Small intestine (tissue), 7 donors: ENCODE measurements at regions not wholly inside any gene's neighbourhood (a gene's known extent, or its start where the extent isn't known, plus 50 kb on each side); places are given as distances from the start of the nearest gene placed in this dataset.

Source experiments
- DNase-seq, 2 donors: peaks; one replicate each; pipeline versions ENCODE4 v3.0.0 to v3.0.0-alpha.2; 2013
- FAIRE-seq: peaks from 2 replicates; lab custom pipeline; 2012; peaks lifted over from hg19 to GRCh38; lab: Jason Lieb, UNC
- H3K27ac ChIP-seq, 3 donors: one replicate each; pipeline ENCODE4 v1.5.1; 2013; ENCODE audit warnings: low read length in 2 of 3, mild to moderate bottlenecking in 2 of 3, control low read depth in 1 of 3, inconsistent platforms in 1 of 3, low read depth in 1 of 3, moderate library complexity in 1 of 3
- H3K27me3 ChIP-seq, 3 donors: one replicate each; pipeline ENCODE4 v1.6.1; 2013; ENCODE audit warnings: low read length in 3 of 3, inconsistent platforms in 1 of 3; ENCODE audit not compliant: control insufficient read depth in 3 of 3, insufficient read depth in 3 of 3
- H3K36me3 ChIP-seq, 3 donors: one replicate each; pipeline ENCODE4 v1.6.1; 2013; ENCODE audit warnings: low read length in 3 of 3, inconsistent platforms in 1 of 3, low read depth in 1 of 3, mild to moderate bottlenecking in 1 of 3, moderate library complexity in 1 of 3; ENCODE audit not compliant: control insufficient read depth in 3 of 3, insufficient read depth in 2 of 3
- H3K4me1 ChIP-seq, 3 donors: one replicate each; pipeline ENCODE4 v1.6.1; 2013; ENCODE audit warnings: low read length in 2 of 3, inconsistent platforms in 1 of 3, low read depth in 1 of 3, mild to moderate bottlenecking in 1 of 3, moderate library complexity in 1 of 3; ENCODE audit not compliant: control insufficient read depth in 3 of 3, insufficient read depth in 2 of 3
- H3K4me3 ChIP-seq, 3 donors: one replicate each; pipeline ENCODE4 v1.5.1; 2013; ENCODE audit warnings: low read length in 3 of 3, control low read depth in 1 of 3, inconsistent platforms in 1 of 3, low read depth in 1 of 3, mild to moderate bottlenecking in 1 of 3, moderate library complexity in 1 of 3
- H3K9me3 ChIP-seq, 2 donors: one replicate each; pipeline ENCODE4 v1.6.1; 2013; ENCODE audit warnings: low read depth in 1 of 2, low read length in 1 of 2; ENCODE audit not compliant: control insufficient read depth in 2 of 2, insufficient read depth in 1 of 2
- WGBS, 3 donors: extraction: QIAGEN DNeasy Blood & Tissue Kit; methylation state at CpG; one replicate each; pipeline ENCODE4 v1.1.7; 2013; 5-methylcytosine and 5-hydroxymethylcytosine counted together
- donor health status: healthy with polysubstance abuse.
- donor health status: control.
- donor health status: control.
- donor health status: Bipolar disorder and iron deficiency.
- donor health status: healthy.

DNA sequence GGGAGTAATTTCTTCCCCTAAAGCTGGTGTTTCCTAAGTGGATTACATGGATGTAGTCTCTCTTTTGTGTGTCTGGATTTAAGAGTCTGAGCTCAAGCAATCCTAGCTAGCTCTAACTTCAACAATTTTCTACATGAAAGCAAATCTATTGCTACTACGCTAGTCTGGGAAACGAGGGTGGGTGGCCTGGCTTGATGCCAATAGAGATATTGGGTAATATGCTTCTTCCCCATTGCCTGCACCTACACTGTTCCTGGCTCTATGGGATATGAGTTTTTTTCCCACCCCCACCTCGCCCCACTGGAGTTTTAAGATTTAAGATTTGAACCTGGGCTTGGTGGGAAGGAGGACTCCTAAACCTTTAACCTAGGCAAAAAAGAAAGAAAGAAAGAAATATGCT lies 158.8 kb downstream of the RBM46 start:
- DNase-seq (no peak), FAIRE-seq (no peak)
- WGBS, 3 donors, result 49 to 64% (median 60%) methylated on average over 3 of the region's 3 CpGs
- Histone ChIP-seq H3K9me3 (peaks cover 0 to 3% of the 10 kb centered on the region in 2 donors), H3K4me3 (no peak overlapping the region), H3K36me3 (no peaks in the 10 kb centered on the region), H3K27ac (no peak overlapping the region), H3K4me1 (no peaks in the 10 kb centered on the region), H3K27me3 (peaks cover 0 to 1% (median 0%) of the 10 kb centered on the region in 3 donors)

GRCh38 chr4:154942176-154942575 lies 161.1 kb downstream of the RBM46 start:
- no peaks in the 10 kb centered on the region for H3K4me1 ChIP-seq
- H3K9me3 ChIP-seq, result no peaks in the 10 kb centered on the region
- peaks cover 0 to 1% (median 0%) of the 10 kb centered on the region in 3 donors for H3K27me3 ChIP-seq
- H3K4me3 ChIP-seq, result no peak overlapping the region
- FAIRE-seq (no peak), DNase-seq (no peak)
- H3K27ac ChIP-seq, result no peak overlapping the region
- H3K36me3 ChIP-seq, result no peaks in the 10 kb centered on the region

DNA sequence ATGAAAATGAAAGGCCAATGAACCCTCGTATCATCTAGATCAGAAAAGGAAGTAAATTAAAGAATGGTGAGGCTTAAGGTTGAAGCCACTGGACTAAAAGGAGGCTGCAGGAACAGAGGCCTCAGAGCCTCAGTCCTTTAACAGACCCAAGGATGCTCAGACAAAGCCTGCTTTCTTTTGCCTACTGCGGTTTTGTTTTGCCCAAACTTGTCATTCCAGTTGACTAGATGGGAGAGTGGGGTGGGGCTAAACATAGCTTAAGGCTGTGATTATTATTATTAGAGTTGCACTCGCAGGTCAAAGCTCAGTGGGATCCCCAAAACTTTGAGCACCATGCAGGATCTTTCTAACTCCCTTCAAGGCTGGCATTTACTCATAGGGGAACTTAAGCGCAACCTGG lies 163.9 kb downstream of the RBM46 start:
- no peaks in the 10 kb centered on the region for H3K4me1 ChIP-seq
- FAIRE-seq (no peak), DNase-seq (no peak)
- no peaks in the 10 kb centered on the region for H3K9me3 ChIP-seq
- H3K27me3 ChIP-seq, result no peaks in the 10 kb centered on the region
- WGBS, 3 donors, result 59 to 77% (median 76%) methylated on average over 4 of the region's 4 CpGs
- no peak overlapping the region for H3K27ac ChIP-seq
- no peaks in the 10 kb centered on the region for H3K36me3 ChIP-seq
- H3K4me3 ChIP-seq, result no peak overlapping the region

DNA sequence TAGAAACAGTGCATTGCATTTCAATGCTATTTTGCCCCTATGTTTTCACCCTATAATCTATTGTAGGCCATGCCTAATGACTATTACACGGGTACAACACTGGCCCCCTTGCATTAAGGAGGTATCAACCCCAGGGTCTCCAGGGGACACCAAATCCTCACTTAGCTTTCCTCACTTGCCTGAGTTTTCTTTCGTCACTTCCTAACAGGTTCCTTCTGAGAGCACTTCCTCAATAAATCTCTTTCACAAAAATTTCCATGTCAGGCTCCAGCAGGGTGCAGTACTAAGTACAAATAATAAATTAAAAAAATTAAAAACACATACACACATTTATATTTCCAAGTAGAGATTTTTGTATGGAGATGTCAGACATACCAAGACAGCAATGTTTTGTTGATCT lies 165.0 kb downstream of the RBM46 start:
- 53 to 68% (median 67%) methylated on average over 2 of the region's 2 CpGs for WGBS, 3 donors
- Histone ChIP-seq H3K27me3 (no peaks in the 10 kb centered on the region), H3K27ac (no peak overlapping the region), H3K36me3 (no peaks in the 10 kb centered on the region), H3K4me1 (no peaks in the 10 kb centered on the region), H3K9me3 (no peaks in the 10 kb centered on the region), H3K4me3 (no peak overlapping the region)
- FAIRE-seq, result no peak
- no peak for DNase-seq

GRCh38 chr4:154953691-154954090 lies 172.6 kb downstream of the RBM46 start:
- H3K27me3 ChIP-seq, result no peaks in the 10 kb centered on the region
- no peaks in the 10 kb centered on the region for H3K9me3 ChIP-seq
- H3K27ac ChIP-seq, result no peak overlapping the region
- DNase-seq (no peak), FAIRE-seq (no peak)
- no peak overlapping the region for H3K4me3 ChIP-seq
- no peaks in the 10 kb centered on the region for H3K4me1 ChIP-seq
- H3K36me3 ChIP-seq, result no peaks in the 10 kb centered on the region

DNA sequence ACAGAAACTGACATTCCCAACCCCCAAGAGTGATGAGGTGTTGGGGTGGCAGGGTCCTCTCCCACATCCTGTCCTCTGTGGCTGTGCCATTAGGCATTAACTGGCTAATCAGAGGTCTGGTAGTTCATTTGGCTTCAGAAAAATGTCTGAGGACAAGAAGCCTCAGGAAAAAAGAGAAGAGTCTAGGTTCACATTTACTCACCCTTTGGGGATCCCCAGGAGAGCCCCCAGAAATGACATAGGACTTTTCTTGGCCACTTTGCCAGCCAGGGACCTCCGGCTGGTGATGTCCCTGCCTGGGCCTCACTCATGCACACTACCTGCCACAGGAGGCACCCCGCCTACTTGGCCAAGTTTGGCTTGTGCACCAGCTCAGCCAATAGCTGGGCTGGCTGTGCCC lies 173.0 kb downstream of the RBM46 start:
- no peak overlapping the region for H3K27ac ChIP-seq
- H3K4me3 ChIP-seq, result no peak overlapping the region
- no peak for FAIRE-seq
- H3K27me3 ChIP-seq, result no peaks in the 10 kb centered on the region
- H3K36me3 ChIP-seq, result no peaks in the 10 kb centered on the region
- WGBS, 3 donors, result 80 to 93% (median 81%) methylated on average over 2 of the region's 2 CpGs
- H3K4me1 ChIP-seq, result no peaks in the 10 kb centered on the region
- DNase-seq, result no peak
- H3K9me3 ChIP-seq, result no peaks in the 10 kb centered on the region

- no peaks in the 10 kb centered on the region for H3K36me3 ChIP-seq
- DNase-seq, result no peak
- no peak for FAIRE-seq
- no peaks in the 10 kb centered on the region for H3K4me1 ChIP-seq
- H3K9me3 ChIP-seq, result no peaks in the 10 kb centered on the region
- H3K4me3 ChIP-seq, result no peak overlapping the region
- H3K27ac ChIP-seq, result no peak overlapping the region
- H3K27me3 ChIP-seq, result no peaks in the 10 kb centered on the region
Measured at GRCh38 chr4:154958121-154958520, 177.0 kb downstream of the RBM46 start.

DNA sequence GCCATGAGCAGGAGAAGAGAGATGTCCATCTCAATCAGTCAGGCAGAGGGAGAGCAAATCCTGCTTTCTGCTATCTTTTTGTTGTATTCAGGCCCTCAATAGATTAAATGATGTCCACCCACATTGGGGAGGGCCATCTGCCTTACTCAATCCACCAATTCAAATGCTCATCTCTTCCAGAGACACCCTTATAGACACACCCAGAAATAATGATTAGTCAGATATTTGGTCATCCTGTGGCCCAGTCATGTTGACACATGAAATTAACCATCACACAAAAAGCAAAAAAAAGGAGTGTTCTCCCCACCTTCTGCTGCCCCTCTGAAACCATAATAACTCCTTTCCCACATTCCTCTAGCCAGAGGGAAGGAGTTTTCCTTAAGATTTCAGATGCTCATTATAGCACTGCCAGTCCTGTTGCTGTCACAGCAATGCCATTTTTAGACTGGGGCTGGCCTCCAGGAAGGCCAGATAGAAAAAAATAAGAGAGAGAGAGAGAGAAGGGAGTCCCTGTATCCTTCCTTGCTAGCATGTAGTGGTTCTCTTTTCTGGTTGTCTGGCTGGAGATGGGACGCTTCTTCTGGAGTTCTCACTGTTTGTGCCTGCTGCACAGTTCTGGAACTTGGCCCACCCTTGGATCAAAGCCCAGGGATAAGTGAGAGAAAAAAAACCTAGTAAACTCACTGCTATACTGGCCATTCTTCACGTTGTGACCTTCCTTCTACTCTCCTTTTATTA lies 177.7 kb downstream of the RBM46 start:
- DNase-seq (peak in 1 of 2 donors; percentile 22), FAIRE-seq (no peak)
- 28 to 43% (median 32%) methylated on average over 2 of the region's 2 CpGs for WGBS, 3 donors
- no peak overlapping the region for H3K27ac ChIP-seq
- no peaks in the 10 kb centered on the region for H3K27me3 ChIP-seq
- no peaks in the 10 kb centered on the region for H3K9me3 ChIP-seq
- no peaks in the 10 kb centered on the region for H3K36me3 ChIP-seq
- no peaks in the 10 kb centered on the region for H3K4me1 ChIP-seq
- no peak overlapping the region for H3K4me3 ChIP-seq

- H3K27me3 ChIP-seq, result no peaks in the 10 kb centered on the region
- H3K4me1 ChIP-seq, result no peaks in the 10 kb centered on the region
- H3K27ac ChIP-seq, result no peak overlapping the region
- WGBS, 3 donors, result 90 to 98% (median 93%) methylated on average over 2 of the region's 2 CpGs
- no peaks in the 10 kb centered on the region for H3K36me3 ChIP-seq
- no peak overlapping the region for H3K4me3 ChIP-seq
- FAIRE-seq (no peak), DNase-seq (no peak)
- no peaks in the 10 kb centered on the region for H3K9me3 ChIP-seq
Measured at GRCh38 chr4:154959756-154960155, 178.7 kb downstream of the RBM46 start.
